Testis (tissue), 2 donors: ENCODE measurements at regions not wholly inside any gene's neighbourhood (a gene's known extent, or its start where the extent isn't known, plus 50 kb on each side); places are given as distances from the start of the nearest gene placed in this dataset.

ENCODE experiments used
- POLR2A ChIP-seq: fragments of 450-650 bp; IDR thresholded peaks from one replicate; pipeline ENCODE4 v1.6.1; 2017; ENCODE audit warnings: antibody characterized with exemption, mild to moderate bottlenecking, moderate library complexity
- TF ChIP-seq, protein P1 (sequence below), 3 experiments: fragments of 450-650 bp in 2 of 3; fragments of 200-600 bp in 1 of 3; sonication (generic) in 1 of 3; IDR thresholded peaks; one replicate each; pipeline ENCODE4 v1.5.1; 2016 to 2019; ENCODE audit warnings: antibody characterized with exemption in 3 of 3, mild to moderate bottlenecking in 2 of 3, moderate library complexity in 1 of 3

DNA sequence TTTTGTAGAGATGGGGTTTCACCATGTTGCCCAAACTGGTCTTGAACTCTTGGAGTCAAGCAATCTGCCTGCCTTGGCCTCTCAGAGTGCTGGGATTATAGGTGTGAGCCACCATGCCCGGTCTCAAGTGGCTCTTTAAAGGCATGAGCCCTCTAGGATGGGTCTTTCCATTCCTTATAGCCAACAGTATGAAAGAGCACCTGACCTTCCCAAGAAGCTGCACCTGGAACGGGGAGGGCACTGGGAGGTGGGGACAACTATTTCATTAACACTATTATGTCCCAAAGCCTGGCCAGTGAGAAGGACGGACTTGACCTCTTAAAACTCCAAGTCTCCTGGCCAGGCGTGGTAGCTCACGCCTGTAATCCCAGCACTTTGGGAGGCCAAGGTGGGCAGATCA, 149.7 kb downstream of the ZFP36L2 start:
- no peak for TF ChIP-seq POLR2A
- TF ChIP-seq, protein P1, sequence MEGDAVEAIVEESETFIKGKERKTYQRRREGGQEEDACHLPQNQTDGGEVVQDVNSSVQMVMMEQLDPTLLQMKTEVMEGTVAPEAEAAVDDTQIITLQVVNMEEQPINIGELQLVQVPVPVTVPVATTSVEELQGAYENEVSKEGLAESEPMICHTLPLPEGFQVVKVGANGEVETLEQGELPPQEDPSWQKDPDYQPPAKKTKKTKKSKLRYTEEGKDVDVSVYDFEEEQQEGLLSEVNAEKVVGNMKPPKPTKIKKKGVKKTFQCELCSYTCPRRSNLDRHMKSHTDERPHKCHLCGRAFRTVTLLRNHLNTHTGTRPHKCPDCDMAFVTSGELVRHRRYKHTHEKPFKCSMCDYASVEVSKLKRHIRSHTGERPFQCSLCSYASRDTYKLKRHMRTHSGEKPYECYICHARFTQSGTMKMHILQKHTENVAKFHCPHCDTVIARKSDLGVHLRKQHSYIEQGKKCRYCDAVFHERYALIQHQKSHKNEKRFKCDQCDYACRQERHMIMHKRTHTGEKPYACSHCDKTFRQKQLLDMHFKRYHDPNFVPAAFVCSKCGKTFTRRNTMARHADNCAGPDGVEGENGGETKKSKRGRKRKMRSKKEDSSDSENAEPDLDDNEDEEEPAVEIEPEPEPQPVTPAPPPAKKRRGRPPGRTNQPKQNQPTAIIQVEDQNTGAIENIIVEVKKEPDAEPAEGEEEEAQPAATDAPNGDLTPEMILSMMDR (IDR thresholded peaks at IDR 0.05) = no peak
